Calu3 (cell line): ENCODE measurements at regions not wholly inside any gene's neighbourhood (a gene's known extent, or its start where the extent isn't known, plus 50 kb on each side); places are given as distances from the start of the nearest gene placed in this dataset.

Experiments
- BruUV-seq: library from RNA; stranded (reverse); fragments of 400-500 nt; replicated peaks from 2 replicates; lab custom pipeline; 2021; lab: Mats Ljungman, UMichigan
- CTCF ChIA-PET: fragments of 300-600 bp; sonication (Branson Sonifier 250); formaldehyde crosslinking; loops from one replicate; lab custom pipeline; 2022; ENCODE audit warnings: antibody characterized with exemption; lab: Charles Lee
- DNase-seq: peaks from one replicate; pipeline ENCODE4 v3.0.0; 2022
- H3K27ac Mint-ChIP-seq: one replicate; pipeline ENCODE4 v1.8.0; 2022; ENCODE audit warnings: mixed read lengths; ENCODE audit not compliant: unreplicated experiment
- H3K27me3 Mint-ChIP-seq: one replicate; pipeline ENCODE4 v1.8.0; 2022; ENCODE audit warnings: mixed read lengths; ENCODE audit not compliant: unreplicated experiment
- H3K36me3 Mint-ChIP-seq: one replicate; pipeline ENCODE4 v1.8.0; 2022; ENCODE audit warnings: mild to moderate bottlenecking, moderate library complexity, mixed read lengths; ENCODE audit not compliant: insufficient read depth, unreplicated experiment
- H3K4me1 Mint-ChIP-seq: one replicate; pipeline ENCODE4 v1.8.0; 2022; ENCODE audit warnings: mild to moderate bottlenecking, low read depth, mixed read lengths; ENCODE audit not compliant: unreplicated experiment
- H3K4me3 Mint-ChIP-seq: one replicate; pipeline ENCODE4 v1.8.0; 2022; ENCODE audit warnings: mild to moderate bottlenecking, low read depth, moderate library complexity, mixed read lengths; ENCODE audit not compliant: unreplicated experiment
- H3K9me3 Mint-ChIP-seq: one replicate; pipeline ENCODE4 v1.8.0; 2022; ENCODE audit warnings: low read depth, mixed read lengths; ENCODE audit not compliant: unreplicated experiment
- CTCF ChIP-seq: fragments of 200-600 bp; IDR thresholded peaks from one replicate; pipeline ENCODE4 v1.8.0; 2022; ENCODE audit warnings: antibody characterized with exemption; ENCODE audit not compliant: unreplicated experiment
- intact Hi-C: fragments of 100-400 bp; cut with micrococcal nuclease; formaldehyde crosslinking; loops from one replicate; pipeline ENCODE4 v1.10.0; 2022; ENCODE audit not compliant: unreplicated experiment

- no peak overlapping the region for H3K4me3 Mint-ChIP-seq
- H3K9me3 Mint-ChIP-seq: no peaks in the 10 kb centered on the region
- H3K27me3 Mint-ChIP-seq: peaks cover 18% of the 10 kb centered on the region
- H3K36me3 Mint-ChIP-seq: no peaks in the 10 kb centered on the region
- intact Hi-C loops: no loop called here
- no peak for DNase-seq
- CTCF ChIA-PET: interaction anchor here (1.6 kb wide), 1 partner anchor 11 kb away, joined by 5 read pairs; no protein-coding TSS in a partner anchor
- TF ChIP-seq CTCF: no peak
- H3K27ac Mint-ChIP-seq: no peak overlapping the region
- BruUV-seq: no TSS peak
- H3K4me1 Mint-ChIP-seq: no peaks in the 10 kb centered on the region
Measured at GRCh38 chr6:20317430-20317829, 84.2 kb upstream of the E2F3 start.

DNA sequence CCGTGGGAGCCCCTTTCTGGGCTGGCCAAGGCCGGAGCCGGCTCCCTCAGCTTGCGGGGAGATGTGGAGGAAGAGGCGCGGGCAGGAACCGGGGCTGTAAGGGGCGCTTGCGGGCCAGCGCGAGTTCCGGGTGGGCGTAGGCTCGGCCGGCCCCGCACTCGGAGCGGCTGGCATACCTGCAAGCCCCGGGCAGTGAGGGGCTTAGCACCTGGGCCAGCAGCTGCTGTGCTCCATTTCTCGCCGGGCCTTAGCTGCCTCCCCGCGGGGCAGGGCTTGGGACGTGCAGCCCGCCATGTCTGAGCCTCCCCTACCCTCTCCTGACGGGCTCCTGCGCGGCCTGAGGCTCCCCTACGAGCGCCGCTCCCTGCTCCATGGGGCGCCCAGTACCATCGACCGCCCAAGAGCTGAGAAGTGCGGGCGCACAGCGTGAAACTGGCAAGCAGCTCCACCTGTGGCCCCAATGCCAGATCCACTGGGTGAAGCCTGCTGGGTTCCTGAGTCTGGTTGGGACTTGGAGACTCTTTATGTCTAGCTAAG, 82.8 kb upstream of the E2F3 start:
- CTCF ChIA-PET: interaction anchor here (0.6 to 1.2 kb wide), 2 partner anchors 10 to 84 kb away, joined by 3 to 5 read pairs; no protein-coding TSS in a partner anchor
- H3K4me3 Mint-ChIP-seq: no peak overlapping the region
- intact Hi-C loops: no loop called here
- TF ChIP-seq CTCF: no peak
- H3K9me3 Mint-ChIP-seq: no peaks in the 10 kb centered on the region
- no peaks in the 10 kb centered on the region for H3K4me1 Mint-ChIP-seq
- peaks cover 10% of the 10 kb centered on the region for H3K27me3 Mint-ChIP-seq
- no TSS peak for BruUV-seq
- no peaks in the 10 kb centered on the region for H3K36me3 Mint-ChIP-seq
- no peak for DNase-seq
- H3K27ac Mint-ChIP-seq: no peak overlapping the region

GRCh38 chr6:20319520-20320357, 81.9 kb upstream of the E2F3 start:
- TF ChIP-seq CTCF: no peak
- CTCF ChIA-PET: interaction anchor here (0.6 to 1.2 kb wide), 2 partner anchors 9 to 83 kb away, joined by 3 to 5 read pairs; no protein-coding TSS in a partner anchor
- intact Hi-C loops: no loop called here
- peaks cover 2% of the 10 kb centered on the region for H3K27me3 Mint-ChIP-seq
- no peaks in the 10 kb centered on the region for H3K36me3 Mint-ChIP-seq
- no peaks in the 10 kb centered on the region for H3K4me1 Mint-ChIP-seq
- no peak for DNase-seq
- no peak overlapping the region for H3K27ac Mint-ChIP-seq
- H3K9me3 Mint-ChIP-seq: no peaks in the 10 kb centered on the region
- BruUV-seq: no TSS peak
- no peak overlapping the region for H3K4me3 Mint-ChIP-seq

GRCh38 chr6:20325641-20326421, 75.8 kb upstream of the E2F3 start:
- no peaks in the 10 kb centered on the region for H3K9me3 Mint-ChIP-seq
- H3K36me3 Mint-ChIP-seq: no peaks in the 10 kb centered on the region
- no TSS peak for BruUV-seq
- DNase-seq: no peak
- H3K27me3 Mint-ChIP-seq: peaks cover 25% of the 10 kb centered on the region
- no peak overlapping the region for H3K4me3 Mint-ChIP-seq
- CTCF ChIA-PET: no interaction called here
- intact Hi-C loops: no loop called here
- H3K27ac Mint-ChIP-seq: no peak overlapping the region
- TF ChIP-seq CTCF: no peak
- no peaks in the 10 kb centered on the region for H3K4me1 Mint-ChIP-seq
